Panc1 (cell line): ENCODE measurements at regions not wholly inside any gene's neighbourhood (a gene's known extent, or its start where the extent isn't known, plus 50 kb on each side); places are given as distances from the start of the nearest gene placed in this dataset.

Experiments
- ATAC-seq: fragments of 200-7000 bp; cut with Tn5 transposase; 2 replicates; pipeline ENCODE4 v1.9.1; 2020; ENCODE audit warnings: mild to moderate bottlenecking, moderate library complexity
- BruUV-seq: library from RNA; stranded (reverse); fragments of 400-500 nt; replicated peaks from 2 replicates; lab custom pipeline; 2021; lab: Mats Ljungman, UMichigan
- CTCF ChIA-PET: fragments of 300-600 bp; sonication (Branson Sonifier 250); formaldehyde crosslinking; loops from one replicate; lab custom pipeline; 2022; ENCODE audit warnings: antibody characterized with exemption; lab: Charles Lee
- POLR2A ChIA-PET: fragments of 300-600 bp; sonication (Branson Sonifier 250); formaldehyde crosslinking; loops from one replicate; lab custom pipeline; 2022; ENCODE audit warnings: antibody characterized with exemption; lab: Charles Lee
- DNase-seq: peaks from one replicate; pipeline ENCODE4 v3.0.0-alpha.2; 2010; ENCODE audit warnings: low read depth, low spot score
- H3K27ac ChIP-seq: 2 replicates; pipeline ENCODE4 v1.5.1; 2011; ENCODE audit warnings: mild to moderate bottlenecking, low read length, inconsistent platforms
- H3K27me3 ChIP-seq: fragments of 200-500 bp; sonication (Bioruptor generic); 2 replicates; pipeline ENCODE4 v1.6.0; 2014; ENCODE audit warnings: low read length, inconsistent platforms; ENCODE audit not compliant: control insufficient read depth, insufficient read depth
- H3K36me3 ChIP-seq: fragments of 200-500 bp; sonication (Bioruptor generic); 2 replicates; pipeline ENCODE4 v1.5.1; 2014; ENCODE audit warnings: inconsistent platforms, mild to moderate bottlenecking, low read length, moderate library complexity; ENCODE audit not compliant: control insufficient read depth, insufficient read depth
- H3K4me1 ChIP-seq: 2 replicates; pipeline ENCODE4 v1.5.1; 2011; ENCODE audit warnings: inconsistent platforms, mild to moderate bottlenecking, low read length, moderate library complexity; ENCODE audit not compliant: control insufficient read depth, insufficient read depth
- H3K4me3 ChIP-seq, 2 experiments: 2 replicates each; pipeline ENCODE4 v1.5.1; 2011 to 2012; ENCODE audit warnings: low read depth in 2 of 2, low read length in 2 of 2, mild to moderate bottlenecking in 2 of 2, inconsistent platforms in 1 of 2, moderate library complexity in 1 of 2
- H3K9me3 ChIP-seq: fragments of 200-500 bp; sonication (Bioruptor generic); 2 replicates; pipeline ENCODE4 v1.5.1; 2014; ENCODE audit warnings: low read depth, mild to moderate bottlenecking, inconsistent platforms, low read length, moderate library complexity; ENCODE audit not compliant: control insufficient read depth, insufficient read depth
- POLR2AphosphoS5 ChIP-seq: IDR thresholded peaks from 2 replicates; pipeline ENCODE4 v1.6.1; 2012; ENCODE audit warnings: mild to moderate bottlenecking, low read depth, low read length, moderate library complexity
- SIN3A ChIP-seq: IDR thresholded peaks from 2 replicates; pipeline ENCODE4 v1.6.1; 2012; ENCODE audit warnings: low read depth, mild to moderate bottlenecking, low read length, moderate library complexity, borderline replicate concordance; ENCODE audit not compliant: insufficient read depth
- TCF7L2 ChIP-seq: IDR thresholded peaks from 2 replicates; pipeline ENCODE4 v1.6.1; 2011; ENCODE audit warnings: mild to moderate bottlenecking, low read depth, low read length, inconsistent platforms
- in situ Hi-C: cut with HindIII; loops from 2 replicates; pipeline ENCODE4 v1.10.0; 2016; ENCODE audit warnings: low sequenced_read_pairs, low pct_unique_long_range_greater_than_20kb
- intact Hi-C: fragments of 100-400 bp; cut with micrococcal nuclease; formaldehyde crosslinking; loops from one replicate; pipeline ENCODE4 v1.10.0; 2022; ENCODE audit not compliant: unreplicated experiment
- TF ChIP-seq, protein P1 (sequence below), 2 experiments: IDR thresholded peaks; 2 replicates each; pipeline ENCODE4 v1.6.1; 2011 to 2012; ENCODE audit warnings: low read depth in 2 of 2, control low read depth in 1 of 2, low read length in 1 of 2, mild to moderate bottlenecking in 1 of 2, moderate library complexity in 1 of 2; ENCODE audit not compliant: insufficient read depth in 1 of 2
- TF ChIP-seq, protein P2 (sequence below): fragments of 450-650 bp; IDR thresholded peaks from 2 replicates; pipeline ENCODE4 v1.5.1; 2017; ENCODE audit warnings: mild to moderate bottlenecking

DNA sequence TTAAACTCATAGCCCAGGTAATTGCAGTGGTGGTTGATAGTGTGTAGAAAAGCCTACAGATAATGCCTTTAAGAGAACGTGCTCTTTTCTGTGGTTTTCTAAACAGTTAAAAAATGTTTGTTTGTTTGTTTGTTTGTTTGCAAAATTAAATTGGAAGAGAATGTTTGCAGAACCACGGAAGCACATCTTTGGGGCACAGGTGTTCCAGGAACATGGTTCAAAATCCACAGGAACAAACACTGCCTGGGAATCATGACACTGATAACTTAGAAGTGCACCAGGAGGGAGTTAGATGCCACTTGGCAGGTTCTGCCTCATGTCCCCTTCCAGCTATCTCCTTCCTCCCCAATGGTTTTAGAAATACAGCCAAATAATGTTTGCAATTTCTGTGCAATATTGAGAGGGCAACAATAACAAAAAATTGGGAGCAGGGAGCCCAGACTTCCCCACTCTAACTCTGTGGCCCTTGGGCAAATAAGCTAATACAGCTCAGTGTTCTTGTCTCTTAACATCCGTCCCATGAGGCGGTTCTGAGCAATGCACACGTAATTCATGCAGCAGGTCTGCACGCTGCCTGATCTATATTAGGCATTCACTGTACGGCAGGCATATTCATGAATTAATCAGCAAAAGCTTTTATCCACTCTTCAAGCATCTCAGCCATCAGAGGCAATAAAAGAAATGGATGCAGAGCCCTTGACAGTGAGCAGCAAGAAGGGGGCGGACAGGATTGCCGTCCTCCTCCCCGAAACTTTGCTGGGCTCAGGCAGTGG is 274.3 kb upstream of the FOXQ1 start:
- H3K9me3 ChIP-seq = no peaks in the 10 kb centered on the region
- POLR2A ChIA-PET = no interaction called here
- no peak overlapping the region for H3K27ac ChIP-seq
- in situ Hi-C loops (no loop called here), intact Hi-C loops (no loop called here)
- H3K4me1 ChIP-seq = no peaks in the 10 kb centered on the region
- no peak overlapping the region for H3K4me3 ChIP-seq
- no peak for DNase-seq
- TF ChIP-seq TCF7L2 (no peak), POLR2AphosphoS5 (no peak), SIN3A (no peak)
- TF ChIP-seq, protein P1, sequence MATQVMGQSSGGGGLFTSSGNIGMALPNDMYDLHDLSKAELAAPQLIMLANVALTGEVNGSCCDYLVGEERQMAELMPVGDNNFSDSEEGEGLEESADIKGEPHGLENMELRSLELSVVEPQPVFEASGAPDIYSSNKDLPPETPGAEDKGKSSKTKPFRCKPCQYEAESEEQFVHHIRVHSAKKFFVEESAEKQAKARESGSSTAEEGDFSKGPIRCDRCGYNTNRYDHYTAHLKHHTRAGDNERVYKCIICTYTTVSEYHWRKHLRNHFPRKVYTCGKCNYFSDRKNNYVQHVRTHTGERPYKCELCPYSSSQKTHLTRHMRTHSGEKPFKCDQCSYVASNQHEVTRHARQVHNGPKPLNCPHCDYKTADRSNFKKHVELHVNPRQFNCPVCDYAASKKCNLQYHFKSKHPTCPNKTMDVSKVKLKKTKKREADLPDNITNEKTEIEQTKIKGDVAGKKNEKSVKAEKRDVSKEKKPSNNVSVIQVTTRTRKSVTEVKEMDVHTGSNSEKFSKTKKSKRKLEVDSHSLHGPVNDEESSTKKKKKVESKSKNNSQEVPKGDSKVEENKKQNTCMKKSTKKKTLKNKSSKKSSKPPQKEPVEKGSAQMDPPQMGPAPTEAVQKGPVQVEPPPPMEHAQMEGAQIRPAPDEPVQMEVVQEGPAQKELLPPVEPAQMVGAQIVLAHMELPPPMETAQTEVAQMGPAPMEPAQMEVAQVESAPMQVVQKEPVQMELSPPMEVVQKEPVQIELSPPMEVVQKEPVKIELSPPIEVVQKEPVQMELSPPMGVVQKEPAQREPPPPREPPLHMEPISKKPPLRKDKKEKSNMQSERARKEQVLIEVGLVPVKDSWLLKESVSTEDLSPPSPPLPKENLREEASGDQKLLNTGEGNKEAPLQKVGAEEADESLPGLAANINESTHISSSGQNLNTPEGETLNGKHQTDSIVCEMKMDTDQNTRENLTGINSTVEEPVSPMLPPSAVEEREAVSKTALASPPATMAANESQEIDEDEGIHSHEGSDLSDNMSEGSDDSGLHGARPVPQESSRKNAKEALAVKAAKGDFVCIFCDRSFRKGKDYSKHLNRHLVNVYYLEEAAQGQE (IDR thresholded peaks at IDR 0.05; ENCODE audit: insufficient read depth in 1 of 2, low read depth in 2 of 2, low read length in 1 of 2) = no peak
- TF ChIP-seq, protein P2, sequence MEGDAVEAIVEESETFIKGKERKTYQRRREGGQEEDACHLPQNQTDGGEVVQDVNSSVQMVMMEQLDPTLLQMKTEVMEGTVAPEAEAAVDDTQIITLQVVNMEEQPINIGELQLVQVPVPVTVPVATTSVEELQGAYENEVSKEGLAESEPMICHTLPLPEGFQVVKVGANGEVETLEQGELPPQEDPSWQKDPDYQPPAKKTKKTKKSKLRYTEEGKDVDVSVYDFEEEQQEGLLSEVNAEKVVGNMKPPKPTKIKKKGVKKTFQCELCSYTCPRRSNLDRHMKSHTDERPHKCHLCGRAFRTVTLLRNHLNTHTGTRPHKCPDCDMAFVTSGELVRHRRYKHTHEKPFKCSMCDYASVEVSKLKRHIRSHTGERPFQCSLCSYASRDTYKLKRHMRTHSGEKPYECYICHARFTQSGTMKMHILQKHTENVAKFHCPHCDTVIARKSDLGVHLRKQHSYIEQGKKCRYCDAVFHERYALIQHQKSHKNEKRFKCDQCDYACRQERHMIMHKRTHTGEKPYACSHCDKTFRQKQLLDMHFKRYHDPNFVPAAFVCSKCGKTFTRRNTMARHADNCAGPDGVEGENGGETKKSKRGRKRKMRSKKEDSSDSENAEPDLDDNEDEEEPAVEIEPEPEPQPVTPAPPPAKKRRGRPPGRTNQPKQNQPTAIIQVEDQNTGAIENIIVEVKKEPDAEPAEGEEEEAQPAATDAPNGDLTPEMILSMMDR = no peak
- BruUV-seq = no TSS peak
- H3K36me3 ChIP-seq = no peaks in the 10 kb centered on the region
- H3K27me3 ChIP-seq = peaks cover 2% of the 10 kb centered on the region
- CTCF ChIA-PET = no interaction called here
- ATAC-seq = no peak

DNA sequence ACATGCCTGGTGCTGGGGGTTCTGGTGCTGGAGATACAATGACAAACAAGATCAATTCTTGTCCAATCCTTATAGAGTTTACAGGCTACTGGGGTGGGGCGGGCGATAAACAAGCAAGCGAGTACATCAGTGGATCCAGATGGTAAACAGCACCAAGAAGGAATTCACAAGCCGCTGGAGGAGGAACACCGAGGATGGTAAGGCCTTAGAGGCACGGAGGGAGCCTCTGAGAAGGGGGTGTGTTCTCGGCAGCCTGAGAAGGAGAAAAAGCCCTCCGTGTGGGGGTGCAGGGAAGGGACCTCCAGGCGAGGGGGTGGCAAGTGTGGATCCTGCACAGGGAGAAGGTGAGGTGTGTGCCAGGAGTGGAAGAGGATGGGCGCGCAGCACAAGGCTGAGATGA is 276.5 kb upstream of the FOXQ1 start:
- in situ Hi-C loops = no loop called here
- Histone ChIP-seq H3K9me3 (no peaks in the 10 kb centered on the region), H3K27me3 (no peaks in the 10 kb centered on the region; the same call in 1 of the 2 replicates), H3K36me3 (no peaks in the 10 kb centered on the region), H3K4me1 (no peaks in the 10 kb centered on the region), H3K27ac (no peak overlapping the region), H3K4me3 (no peak overlapping the region)
- ChIA-PET CTCF (interaction anchor here (0.5 kb wide), 1 partner anchor 99 kb away, joined by 4 read pairs; no protein-coding TSS in a partner anchor), POLR2A (no interaction called here)
- no peak for ATAC-seq
- BruUV-seq = no TSS peak
- no peak for DNase-seq
- no peak for TF ChIP-seq POLR2AphosphoS5
- no peak for TF ChIP-seq SIN3A
- TF ChIP-seq, protein P2 = no peak
- TF ChIP-seq, protein P1 (IDR thresholded peaks at IDR 0.05; ENCODE audit: insufficient read depth in 1 of 2, low read depth in 2 of 2, low read length in 1 of 2) = no peak
- no peak for TF ChIP-seq TCF7L2
- intact Hi-C loops = no loop called here
